G401.6 (cell line): ENCODE measurements at regions not wholly inside any gene's neighbourhood (a gene's known extent, or its start where the extent isn't known, plus 50 kb on each side); places are given as distances from the start of the nearest gene placed in this dataset.
"Not testable (repeated sequence)": the region's sequence is repeated elsewhere in the genome, so short reads cannot be mapped to it uniquely, and the experiment has no call there.

Source experiments
- FAIRE-seq: peaks from 2 replicates; lab custom pipeline; 2012; peaks lifted over from hg19 to GRCh38; lab: Jason Lieb, UNC

DNA sequence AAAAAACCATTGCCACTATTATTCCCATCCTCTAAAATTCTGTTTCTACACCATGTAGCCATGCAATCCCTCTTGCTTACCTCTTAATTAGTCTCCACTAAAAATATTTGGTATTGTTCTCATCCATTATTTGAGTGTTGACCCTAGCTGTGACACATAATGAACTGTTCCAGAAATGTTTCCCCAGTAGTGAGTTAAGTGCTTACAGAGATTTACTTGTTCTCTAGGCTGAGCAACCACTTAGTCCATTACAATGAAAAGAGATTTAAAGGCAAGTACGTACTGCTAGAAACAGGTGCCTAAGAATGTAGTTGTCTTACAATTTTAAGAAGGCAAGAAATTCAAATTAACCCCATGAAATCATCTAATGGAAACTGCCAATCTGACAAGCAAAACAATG lies 112.7 kb upstream of the PTPN13 start:
- FAIRE-seq = no peak

DNA sequence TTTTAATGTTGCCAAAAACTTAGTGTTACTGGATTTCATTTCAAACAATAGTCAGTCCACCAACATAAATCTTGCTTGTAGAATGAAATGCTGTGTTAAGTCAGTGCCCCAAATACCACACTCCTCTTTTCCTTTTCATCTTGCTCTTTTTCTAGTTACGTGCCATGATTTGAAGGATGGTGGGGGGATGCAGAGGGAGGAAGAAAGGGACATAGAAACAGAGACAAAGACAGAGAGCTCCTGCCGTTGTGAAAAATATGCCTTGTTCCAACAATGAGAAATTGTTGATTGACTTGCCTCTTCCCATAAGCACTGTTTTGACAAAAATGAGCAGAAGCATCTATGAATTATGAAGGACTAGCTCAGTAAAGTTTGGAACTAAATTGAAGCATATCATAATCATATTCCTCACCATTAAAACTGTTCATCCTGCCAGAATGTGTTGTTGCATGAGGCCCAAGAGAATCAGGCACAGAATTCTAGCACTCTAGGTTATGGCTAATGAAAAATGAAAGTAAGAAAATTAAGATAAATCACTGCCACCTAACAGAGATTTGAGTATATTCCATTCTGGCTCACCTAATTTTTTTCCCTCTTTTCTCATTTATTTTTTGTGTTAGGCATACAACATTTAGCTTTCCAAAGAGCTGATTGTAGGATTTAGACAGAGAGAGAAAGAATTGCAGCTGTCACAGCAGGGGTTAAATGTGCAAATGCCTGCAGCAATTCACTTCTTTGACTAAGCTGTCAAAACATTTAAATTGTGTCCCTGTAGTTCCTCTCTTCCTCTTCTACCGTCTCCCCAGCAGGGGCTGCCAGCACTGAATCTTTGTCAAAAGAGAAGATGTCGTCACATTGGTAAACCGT lies 111.6 kb upstream of the PTPN13 start:
- FAIRE-seq = no peak

DNA sequence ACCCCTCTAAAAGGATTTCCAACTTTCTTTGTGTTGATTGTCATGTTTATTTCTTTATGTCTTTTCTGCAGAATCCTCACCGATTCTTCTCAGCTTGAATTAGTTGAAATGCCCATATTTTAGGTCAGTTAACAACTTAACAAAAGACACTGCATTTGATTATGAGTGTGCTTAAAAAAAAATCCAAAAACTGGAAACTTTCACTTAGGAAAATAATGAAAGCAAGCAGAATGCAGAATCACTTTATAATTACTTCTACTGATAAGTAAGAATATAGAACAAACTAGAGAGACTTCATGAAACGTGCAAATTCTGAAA lies 111.0 kb upstream of the PTPN13 start:
- FAIRE-seq = no peak

DNA sequence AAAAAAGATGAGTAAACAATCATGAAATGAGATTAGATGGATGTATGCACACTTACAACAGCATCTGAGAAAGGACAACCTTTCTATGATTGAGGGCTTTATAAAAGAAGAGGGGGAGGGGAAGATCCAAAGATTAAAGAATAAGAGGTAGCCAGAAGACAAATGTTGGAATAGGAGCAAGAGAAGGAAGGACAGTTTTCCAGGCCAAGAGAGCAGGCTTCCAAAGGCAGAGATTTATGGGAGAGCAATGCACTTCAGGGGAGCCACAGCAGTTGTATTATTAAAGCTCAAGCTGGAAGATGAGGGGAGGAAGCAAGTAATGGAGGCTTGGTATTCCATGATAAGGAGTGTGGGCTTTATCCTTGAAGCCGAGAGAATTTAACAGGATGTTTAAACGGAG lies 110.3 kb upstream of the PTPN13 start:
- no peak for FAIRE-seq

GRCh38 chr4:86484241-86484640 lies 109.9 kb upstream of the PTPN13 start:
- no peak for FAIRE-seq

- no peak for FAIRE-seq
Measured at GRCh38 chr4:86487738-86488348, 106.3 kb upstream of the PTPN13 start.

- FAIRE-seq = no peak
Measured at GRCh38 chr4:86493460-86493859, 100.7 kb upstream of the PTPN13 start.

DNA sequence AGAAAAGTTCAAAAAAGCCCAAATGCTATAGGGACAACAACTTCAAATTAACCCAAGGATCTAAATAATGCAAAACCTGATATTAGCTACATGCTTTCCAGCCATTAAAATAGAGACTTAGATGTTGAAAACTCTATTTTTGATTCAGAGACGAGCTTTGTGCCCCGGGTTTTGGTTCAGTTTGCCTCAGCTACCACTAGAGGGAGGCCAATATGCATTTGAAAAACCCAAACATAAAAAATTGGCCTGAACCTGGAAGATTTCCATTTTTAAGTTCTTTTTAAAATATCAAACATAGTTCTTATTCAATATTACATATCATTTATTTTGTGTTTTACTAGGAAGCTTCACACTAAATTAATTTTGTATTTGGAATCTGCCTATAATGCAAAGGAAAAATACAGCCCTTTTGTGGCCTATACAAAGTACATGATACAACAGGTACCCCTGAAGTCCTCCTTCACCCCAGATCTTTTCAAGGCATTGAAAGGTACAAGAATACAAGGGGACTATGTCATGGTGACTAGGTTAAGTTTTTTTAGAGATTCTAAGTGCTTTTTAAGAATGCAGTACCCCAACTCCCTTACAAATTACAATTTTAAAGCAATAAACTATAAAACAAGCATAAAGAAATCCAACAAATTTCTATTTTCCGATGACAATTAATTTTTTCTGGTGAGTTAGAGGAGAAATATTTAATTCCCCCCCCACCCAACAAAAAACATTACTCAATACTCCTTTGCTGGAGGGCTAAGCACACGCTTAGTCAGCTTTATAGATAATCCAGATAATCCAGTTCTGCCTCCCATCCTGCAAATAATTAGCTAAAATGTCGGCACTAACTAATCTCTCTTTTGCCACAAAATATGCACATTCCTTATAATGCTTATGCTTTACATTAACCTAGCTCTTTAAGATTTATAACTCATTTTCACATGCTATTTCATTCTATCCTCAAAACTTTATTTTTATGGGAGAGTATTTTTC lies 97.7 kb upstream of the PTPN13 start:
- peak; percentile 94 for FAIRE-seq

- no peak for FAIRE-seq
Measured at GRCh38 chr4:86497131-86497530, 97.0 kb upstream of the PTPN13 start.

DNA sequence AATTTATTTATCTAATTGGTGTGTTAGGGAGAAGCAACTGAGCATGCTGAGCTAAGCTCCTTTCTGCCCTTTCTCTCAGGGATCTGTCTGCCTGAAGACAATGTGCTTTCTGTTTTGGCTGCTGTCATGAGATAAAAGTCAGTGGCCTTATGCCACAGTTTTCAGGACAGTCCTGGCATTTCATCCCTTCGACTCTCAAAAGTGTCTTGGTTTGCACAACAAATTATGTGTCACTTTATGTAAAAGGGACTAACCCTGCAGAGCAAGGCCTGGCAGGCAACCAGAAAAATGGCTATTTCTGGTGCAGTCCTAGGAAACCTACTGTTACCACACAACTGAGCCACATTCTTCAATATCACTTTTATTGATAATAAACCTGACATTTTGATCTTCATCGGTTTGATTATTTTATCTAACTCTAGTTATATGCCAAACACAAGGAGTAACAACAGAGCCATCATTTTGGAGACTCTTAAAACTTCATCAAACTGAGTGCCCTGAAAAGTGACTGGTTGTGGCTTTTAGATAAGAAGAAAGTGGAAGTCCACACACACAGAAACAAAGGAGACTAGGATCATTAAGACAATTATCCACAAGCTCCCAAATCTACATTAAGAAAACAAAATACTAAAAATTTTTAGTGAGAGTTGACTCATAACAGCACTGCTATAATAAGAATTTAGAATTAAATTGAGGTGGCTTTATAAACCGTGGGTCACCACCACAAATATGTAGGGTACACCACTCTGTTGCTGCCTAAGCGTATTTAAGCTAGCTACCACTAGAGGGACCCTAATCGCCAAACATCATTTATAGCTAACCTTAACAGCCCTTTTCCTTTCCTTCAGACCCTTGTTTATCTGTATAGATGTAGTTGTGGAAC lies 95.9 kb upstream of the PTPN13 start:
- peak; percentile 88 for FAIRE-seq

DNA sequence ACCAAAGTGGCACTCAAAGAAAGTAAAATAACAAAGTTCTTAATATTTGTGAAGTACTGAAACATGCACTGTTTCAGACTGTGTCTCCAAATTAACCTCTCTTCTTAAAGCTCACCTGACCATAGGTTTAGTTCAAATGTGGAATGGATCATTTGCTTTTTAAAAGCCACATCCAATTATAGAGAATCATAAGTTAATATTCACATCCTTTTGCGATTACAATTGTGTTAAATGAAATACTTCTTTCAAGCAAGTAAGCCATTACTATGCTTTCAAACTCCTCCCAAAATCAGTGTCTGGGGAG lies 95.3 kb upstream of the PTPN13 start:
- no peak for FAIRE-seq

GRCh38 chr4:86500527-86500926 lies 93.6 kb upstream of the PTPN13 start:
- no peak for FAIRE-seq

DNA sequence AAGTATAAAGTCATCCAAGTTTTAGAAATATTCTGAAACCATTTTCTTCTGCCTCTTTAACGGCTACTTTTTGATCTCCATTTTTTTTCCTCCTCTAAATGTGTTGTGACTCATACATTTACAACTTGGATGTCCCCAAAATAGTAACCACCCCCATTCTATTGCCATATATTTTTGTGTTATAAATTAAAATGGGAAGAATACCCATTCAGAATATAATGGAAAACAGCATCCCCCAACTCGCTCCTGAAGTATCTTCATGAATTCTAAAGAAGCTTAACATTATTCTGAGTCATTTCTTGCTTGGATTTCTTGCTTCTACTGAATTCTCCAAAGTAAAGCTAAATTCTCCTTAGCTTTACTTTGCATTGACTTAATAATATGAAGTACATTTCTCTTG lies 92.0 kb upstream of the PTPN13 start:
- FAIRE-seq = no peak

- no peak for FAIRE-seq
Measured at GRCh38 chr4:86506591-86506990, 87.5 kb upstream of the PTPN13 start.

DNA sequence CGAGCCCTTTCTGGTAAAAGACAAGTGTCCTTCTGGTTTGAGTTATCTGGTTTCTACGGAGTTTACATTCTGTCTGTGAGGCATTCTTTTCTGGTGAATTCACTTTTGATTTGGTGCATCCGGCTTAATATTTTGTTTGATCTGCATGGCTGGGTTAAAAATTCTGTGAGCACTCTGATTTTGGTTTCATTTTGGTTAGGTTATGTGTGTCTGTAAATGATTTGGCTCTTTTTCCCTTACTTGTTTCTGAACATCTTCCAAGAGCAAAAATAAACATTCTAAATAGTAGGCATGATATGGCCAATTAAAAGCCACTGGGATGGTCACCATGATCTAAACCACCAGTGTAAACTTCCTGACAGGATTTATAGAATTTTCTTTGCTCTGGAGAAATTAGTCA lies 85.7 kb upstream of the PTPN13 start:
- FAIRE-seq = no peak

DNA sequence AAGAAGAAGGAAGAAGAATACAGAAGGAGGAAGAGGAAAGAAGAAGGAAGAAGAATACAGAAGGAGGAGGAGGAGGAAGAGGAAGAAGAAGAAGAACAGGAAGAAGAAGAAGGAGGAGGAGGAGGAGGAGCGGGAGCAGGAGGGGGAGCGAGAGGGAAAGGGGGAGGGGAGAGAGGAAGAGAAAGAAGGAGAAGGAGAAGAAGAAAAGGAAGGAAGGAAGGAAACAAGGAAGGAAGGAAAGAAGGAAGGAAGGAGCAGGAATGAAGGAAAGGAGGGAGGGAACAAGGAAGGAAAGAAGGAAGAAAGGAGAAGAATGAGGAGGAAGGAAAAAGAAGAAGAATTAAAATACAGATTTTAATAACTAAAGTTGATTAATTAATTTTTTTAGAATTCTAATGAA lies 82.5 kb upstream of the PTPN13 start:
- FAIRE-seq = no peak

- FAIRE-seq = no peak
Measured at GRCh38 chr4:86512631-86513030, 81.5 kb upstream of the PTPN13 start.

DNA sequence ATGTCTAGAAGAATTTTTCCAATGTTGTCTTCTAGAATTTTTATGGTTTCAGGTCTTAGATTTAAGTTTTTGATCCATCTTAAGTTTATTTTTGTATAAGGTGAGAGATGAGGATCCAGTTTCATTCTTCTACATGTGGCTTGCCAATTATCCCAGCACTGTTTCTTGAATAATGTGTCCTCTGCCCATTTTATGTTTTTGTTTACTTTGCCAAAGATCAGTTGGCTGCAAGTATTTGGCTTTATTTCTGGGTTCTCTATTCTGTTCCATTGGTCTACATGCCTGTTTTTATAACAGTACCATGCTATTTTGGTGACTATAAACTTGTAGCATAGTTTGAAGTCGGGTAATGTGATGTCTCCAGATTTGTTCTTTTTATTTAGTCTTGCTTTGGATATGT lies 78.2 kb upstream of the PTPN13 start:
- not testable (repeated sequence) for FAIRE-seq

GRCh38 chr4:86521373-86521969 lies 72.6 kb upstream of the PTPN13 start:
- FAIRE-seq = no peak

- FAIRE-seq = no peak
Measured at GRCh38 chr4:86522349-86522748, 71.8 kb upstream of the PTPN13 start.

DNA sequence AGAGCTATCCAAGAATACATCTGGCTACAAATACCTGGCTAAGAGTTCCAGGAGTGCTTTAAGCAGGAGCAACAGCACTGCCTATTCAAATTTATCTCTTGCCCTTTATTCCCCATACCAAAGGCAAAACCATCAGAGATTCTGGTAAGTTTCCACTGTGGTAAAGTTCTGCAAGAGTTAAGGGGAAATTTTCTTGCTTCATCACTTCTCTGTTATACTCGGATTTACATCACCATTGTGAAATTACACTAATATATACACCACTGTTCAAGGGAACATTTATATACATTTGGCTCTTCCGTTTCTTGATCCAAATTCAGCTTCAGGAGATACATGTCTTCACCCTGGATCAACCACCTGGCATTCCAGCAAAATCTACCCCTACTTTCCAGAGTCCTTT lies 70.8 kb upstream of the PTPN13 start:
- no peak for FAIRE-seq

DNA sequence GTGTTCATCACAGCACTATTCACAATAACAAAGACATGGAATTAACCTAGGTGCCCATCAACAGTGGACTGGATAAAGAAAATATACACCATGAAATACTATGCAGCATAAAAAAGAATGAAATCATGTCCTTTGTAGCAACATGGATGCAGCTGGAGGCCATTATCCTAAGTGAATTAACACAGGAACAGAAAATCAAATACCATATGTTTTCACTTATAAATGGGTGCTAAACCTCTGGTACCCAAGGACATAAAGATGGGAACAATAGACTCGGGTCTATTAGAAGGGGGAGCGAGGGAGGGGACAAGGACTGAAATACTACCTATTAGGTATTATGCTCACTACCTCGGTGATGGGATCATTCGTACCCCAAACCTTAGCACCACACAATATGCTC lies 66.4 kb upstream of the PTPN13 start:
- not testable (repeated sequence) for FAIRE-seq
